ENCODE measurements at regions not wholly inside any gene's neighbourhood (a gene's known extent, or its start where the extent isn't known, plus 50 kb on each side); places are given as distances from the start of the nearest gene placed in this dataset.

DNA sequence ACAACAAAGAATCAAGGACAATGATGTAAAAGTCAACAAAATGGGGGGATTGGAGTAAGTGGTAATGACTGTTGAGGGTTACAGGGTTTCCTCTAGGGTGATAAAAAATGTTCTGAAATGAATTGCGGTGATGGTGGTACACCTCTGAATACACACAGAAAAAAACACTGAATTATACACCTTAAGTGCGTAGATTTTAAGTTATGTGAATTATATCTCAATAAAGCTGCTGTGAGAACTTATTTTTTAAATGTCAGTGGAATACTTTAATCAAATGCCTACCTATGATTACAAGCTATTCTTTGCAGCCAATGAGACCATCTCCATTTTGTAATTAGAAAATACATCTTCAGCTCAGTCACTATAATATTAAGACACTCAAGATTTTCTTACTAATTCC lies 53.5 kb downstream of the ZNF608 start:
- H3K27ac ChIP-seq: no peak overlapping the region
- H3K9me3 ChIP-seq: no peaks in the 10 kb centered on the region
- TF ChIP-seq, protein P1, sequence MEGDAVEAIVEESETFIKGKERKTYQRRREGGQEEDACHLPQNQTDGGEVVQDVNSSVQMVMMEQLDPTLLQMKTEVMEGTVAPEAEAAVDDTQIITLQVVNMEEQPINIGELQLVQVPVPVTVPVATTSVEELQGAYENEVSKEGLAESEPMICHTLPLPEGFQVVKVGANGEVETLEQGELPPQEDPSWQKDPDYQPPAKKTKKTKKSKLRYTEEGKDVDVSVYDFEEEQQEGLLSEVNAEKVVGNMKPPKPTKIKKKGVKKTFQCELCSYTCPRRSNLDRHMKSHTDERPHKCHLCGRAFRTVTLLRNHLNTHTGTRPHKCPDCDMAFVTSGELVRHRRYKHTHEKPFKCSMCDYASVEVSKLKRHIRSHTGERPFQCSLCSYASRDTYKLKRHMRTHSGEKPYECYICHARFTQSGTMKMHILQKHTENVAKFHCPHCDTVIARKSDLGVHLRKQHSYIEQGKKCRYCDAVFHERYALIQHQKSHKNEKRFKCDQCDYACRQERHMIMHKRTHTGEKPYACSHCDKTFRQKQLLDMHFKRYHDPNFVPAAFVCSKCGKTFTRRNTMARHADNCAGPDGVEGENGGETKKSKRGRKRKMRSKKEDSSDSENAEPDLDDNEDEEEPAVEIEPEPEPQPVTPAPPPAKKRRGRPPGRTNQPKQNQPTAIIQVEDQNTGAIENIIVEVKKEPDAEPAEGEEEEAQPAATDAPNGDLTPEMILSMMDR (IDR thresholded peaks at IDR 0.05): no peak
- peaks cover 0 to 18% of the 10 kb centered on the region in 2 donors for H3K4me1 ChIP-seq
- no peaks in the 10 kb centered on the region for H3K36me3 ChIP-seq
- no peak overlapping the region for H3K4me3 ChIP-seq
- DNase-seq (ENCODE audit: low spot score): no peak
- no peaks in the 10 kb centered on the region for H3K27me3 ChIP-seq

DNA sequence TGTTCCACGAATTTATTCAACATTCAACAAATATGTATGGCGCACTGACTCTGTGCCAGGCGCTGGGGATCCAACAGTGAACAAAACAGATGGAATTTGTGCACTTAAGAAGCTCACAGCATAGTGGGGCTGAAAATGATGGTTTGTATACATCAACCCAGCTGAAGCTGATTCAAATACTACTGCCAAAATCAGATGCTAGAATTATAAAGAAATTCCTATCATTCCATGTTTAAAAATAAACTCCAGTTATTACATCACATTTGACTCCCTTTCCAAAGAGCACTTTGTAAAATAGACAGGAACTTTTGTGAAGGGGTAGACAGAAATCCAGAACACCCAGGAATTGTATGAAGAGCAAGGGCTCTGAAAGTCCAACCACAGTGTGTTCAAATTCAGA lies 54.1 kb downstream of the ZNF608 start:
- TF ChIP-seq, protein P1 (IDR thresholded peaks at IDR 0.05): no peak
- no peaks in the 10 kb centered on the region for H3K9me3 ChIP-seq
- no peak overlapping the region for H3K4me3 ChIP-seq
- H3K36me3 ChIP-seq: no peaks in the 10 kb centered on the region
- no peak for DNase-seq (ENCODE audit: low spot score)
- no peak overlapping the region for H3K27ac ChIP-seq
- no peaks in the 10 kb centered on the region for H3K27me3 ChIP-seq
- H3K4me1 ChIP-seq: peaks cover 0 to 15% of the 10 kb centered on the region in 2 donors

DNA sequence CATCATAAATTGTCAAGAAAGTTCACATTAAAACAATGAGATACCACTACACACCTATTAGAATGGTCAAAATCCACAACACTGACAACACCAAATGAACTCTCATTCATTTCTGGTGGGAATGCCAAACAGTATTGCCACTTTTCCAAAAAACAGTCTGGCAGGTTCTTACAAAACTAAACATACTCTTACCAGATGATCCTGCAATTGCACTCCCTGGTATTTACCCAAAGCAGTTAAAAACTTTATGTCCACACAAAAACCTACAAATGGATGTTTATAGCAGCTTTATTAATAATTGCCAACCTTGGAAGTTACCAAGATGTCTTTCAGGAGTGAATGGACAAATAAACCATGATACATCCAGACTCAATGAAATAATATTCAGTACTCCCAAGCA lies 56.8 kb downstream of the ZNF608 start:
- no peaks in the 10 kb centered on the region for H3K9me3 ChIP-seq
- H3K36me3 ChIP-seq: no peaks in the 10 kb centered on the region
- peaks cover 0 to 27% of the 10 kb centered on the region in 2 donors for H3K4me1 ChIP-seq
- DNase-seq (ENCODE audit: low spot score): no peak
- no peak overlapping the region for H3K27ac ChIP-seq
- H3K27me3 ChIP-seq: no peaks in the 10 kb centered on the region
- TF ChIP-seq, protein P1 (IDR thresholded peaks at IDR 0.05): no peak
- H3K4me3 ChIP-seq: no peak overlapping the region

DNA sequence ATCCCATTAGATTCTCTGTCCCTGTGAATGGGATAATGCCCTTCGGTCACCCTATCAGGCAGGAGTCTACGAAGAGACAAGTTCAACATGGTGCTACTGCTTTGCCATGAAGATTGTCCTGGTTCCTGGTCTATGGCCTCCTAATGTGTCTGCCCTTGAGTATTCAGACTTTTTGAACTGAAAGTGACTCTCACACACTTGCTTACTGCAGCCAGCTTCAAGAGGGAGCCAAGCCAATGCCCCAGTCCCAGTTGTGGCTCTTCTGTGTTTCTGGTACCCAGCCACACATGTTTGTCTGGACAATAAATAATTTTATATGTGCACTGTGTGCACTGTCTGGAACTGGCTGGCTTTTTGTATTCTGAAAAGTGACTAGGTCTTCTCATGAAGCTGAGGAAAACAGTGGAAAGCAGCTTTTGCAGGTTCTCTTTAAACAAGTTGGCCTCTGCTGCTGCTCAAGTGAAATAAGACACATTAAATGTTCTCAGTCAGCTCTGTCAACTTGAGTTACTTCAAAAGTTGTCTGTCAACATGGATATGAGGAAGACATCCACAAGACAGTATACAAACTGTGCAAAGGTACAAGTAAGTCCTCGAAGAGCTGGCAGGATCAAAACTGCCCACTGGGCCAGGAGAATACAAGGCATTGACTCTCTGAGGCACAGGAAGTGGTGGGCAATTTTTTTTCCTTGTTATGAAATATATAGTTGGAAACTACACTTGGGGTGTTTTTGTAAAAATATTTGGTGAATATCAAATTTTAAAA lies 60.0 kb downstream of the ZNF608 start:
- Histone ChIP-seq H3K9me3 (no peaks in the 10 kb centered on the region), H3K36me3 (no peaks in the 10 kb centered on the region), H3K4me3 (no peak overlapping the region), H3K27ac (no peak overlapping the region), H3K27me3 (no peaks in the 10 kb centered on the region), H3K4me1 (peaks cover 0 to 29% of the 10 kb centered on the region in 2 donors)
- no peak for DNase-seq (ENCODE audit: low spot score)
- TF ChIP-seq, protein P1 (IDR thresholded peaks at IDR 0.05): no peak

DNA sequence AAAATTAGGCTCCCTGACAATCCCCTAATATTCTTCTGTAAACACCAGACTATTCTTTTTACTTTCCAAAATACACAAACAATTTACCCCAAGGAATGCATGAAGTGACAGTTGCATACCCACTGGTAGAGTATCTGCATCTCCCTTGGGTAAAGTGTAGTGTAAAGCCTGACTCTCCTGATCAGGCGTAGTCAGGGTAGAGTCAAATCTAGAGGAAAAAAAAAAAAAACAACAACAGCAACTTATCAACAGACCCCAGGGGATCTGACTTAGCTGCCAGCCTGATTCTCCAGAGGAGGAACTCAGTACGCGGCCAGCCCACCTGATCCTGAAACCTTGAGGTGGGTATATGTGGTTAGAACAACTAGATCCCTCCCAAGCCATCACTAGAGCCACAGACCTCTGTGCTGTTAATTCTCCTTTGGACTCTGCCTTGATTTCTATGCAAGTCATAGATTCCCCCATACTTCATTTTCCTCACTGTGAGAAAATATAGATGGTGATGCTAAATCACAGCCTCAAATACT lies 61.0 kb downstream of the ZNF608 start:
- no peaks in the 10 kb centered on the region for H3K36me3 ChIP-seq
- DNase-seq (ENCODE audit: low spot score): no peak
- H3K4me3 ChIP-seq: no peak overlapping the region
- no peaks in the 10 kb centered on the region for H3K9me3 ChIP-seq
- TF ChIP-seq, protein P1 (IDR thresholded peaks at IDR 0.05): no peak
- H3K4me1 ChIP-seq: peaks cover 0 to 29% of the 10 kb centered on the region in 2 donors
- H3K27me3 ChIP-seq: no peaks in the 10 kb centered on the region
- H3K27ac ChIP-seq: no peak overlapping the region
